ENCODE measurements at regions not wholly inside any gene's neighbourhood (a gene's known extent, or its start where the extent isn't known, plus 50 kb on each side); places are given as distances from the start of the nearest gene placed in this dataset.

- DNase-seq, result peak; percentile 26
Measured at GRCh38 chr12:94813314-94813713, 163.0 kb upstream of the TMCC3 start.

DNA sequence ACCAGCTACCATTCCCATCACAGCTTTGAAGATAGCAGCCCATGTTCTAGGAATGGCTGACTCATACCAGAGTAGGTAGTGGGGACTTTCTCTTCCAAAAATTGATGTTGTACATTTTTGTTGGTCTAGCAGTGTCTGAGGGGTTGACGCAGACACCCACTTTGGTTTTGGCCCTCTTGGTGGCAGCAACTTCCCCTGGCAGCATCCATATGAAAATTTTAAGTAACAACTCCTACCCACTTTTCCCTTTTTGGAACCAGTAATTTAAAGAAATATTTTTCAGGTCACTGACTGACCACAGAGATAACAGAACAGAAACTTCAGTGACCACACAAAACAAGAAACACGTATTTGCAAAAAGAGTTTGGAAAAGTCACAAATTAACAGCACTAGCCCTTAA lies 162.0 kb upstream of the TMCC3 start:
- no peak for DNase-seq

DNA sequence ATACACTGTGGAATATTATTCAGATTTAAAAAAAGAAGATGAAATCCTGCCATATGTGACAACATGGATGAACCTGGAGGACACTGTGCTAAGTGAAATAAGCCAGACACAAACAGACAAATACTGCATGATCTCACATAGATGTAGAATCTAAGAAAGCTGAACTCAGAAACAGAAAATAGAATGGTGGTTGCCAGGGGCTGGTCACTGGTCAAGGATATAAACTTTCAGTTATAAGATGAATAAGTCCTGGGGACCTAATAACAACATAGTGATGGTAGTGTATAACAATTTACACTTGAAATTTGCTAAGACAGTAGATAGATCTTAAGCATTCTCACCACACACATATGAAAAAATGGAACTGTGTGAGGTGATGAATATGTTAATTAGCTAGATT lies 161.3 kb upstream of the TMCC3 start:
- DNase-seq, result no peak

GRCh38 chr12:94807951-94808350 lies 157.6 kb upstream of the TMCC3 start:
- DNase-seq, result no peak

DNA sequence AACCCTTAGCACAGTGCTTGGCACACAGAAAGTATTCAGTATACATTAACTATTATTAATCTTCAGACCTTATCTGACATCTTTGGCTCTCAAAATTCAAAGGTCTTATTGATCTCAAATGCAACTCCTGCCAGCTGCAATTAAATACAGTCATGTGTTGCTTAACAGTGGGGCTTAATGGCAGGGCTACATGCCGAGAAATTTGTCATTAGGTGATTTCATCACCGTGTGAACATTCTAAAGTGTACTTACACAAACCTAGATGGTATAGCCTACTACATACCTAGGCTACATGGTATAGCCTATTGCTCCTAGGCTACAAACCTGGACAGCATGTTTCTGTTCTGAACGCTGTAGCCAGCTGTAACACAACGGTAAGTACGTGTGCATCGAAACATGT lies 156.3 kb upstream of the TMCC3 start:
- DNase-seq, result no peak

GRCh38 chr12:94805749-94806529 lies 155.6 kb upstream of the TMCC3 start:
- peak; percentile 44 for DNase-seq

DNA sequence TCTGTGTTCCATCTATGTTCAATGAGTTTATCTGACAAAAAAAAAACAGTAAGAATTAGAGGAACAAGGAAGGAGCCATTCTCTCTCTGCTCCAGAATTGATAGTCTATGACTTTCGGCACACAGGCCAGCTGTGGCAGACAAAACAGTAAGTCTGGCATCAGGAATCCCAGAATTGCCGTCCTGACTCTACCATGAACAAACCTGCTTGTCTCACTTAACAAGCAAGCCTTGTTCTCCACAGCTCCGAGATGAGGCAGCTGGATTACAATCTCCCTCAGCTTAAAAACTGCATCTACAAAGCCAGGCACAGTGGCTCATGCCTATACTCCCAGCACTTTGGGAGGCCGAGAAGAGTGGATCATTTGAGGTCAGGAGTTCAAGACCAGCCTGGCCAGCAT lies 153.6 kb upstream of the TMCC3 start:
- DNase-seq, result no peak

GRCh38 chr12:94802796-94803195 lies 152.4 kb upstream of the TMCC3 start:
- DNase-seq, result no peak

DNA sequence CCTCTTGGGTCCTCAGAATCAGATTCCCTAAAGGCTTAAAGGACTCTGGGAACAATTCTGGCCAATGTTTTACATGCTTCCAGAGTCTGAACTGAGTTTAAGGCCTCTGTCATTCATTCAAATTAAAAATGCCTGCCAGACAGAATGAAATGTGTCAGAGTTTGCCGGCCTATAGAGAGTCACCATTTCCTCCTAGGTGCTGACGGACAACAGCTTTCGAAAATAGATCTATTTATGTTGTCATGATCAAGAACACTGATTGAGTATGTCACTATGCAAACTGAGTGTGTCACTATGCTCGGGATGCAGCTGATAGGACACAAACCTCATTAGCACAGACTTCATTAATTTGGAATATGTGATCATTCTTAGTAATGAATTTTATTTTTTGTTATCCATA lies 151.4 kb upstream of the TMCC3 start:
- no peak for DNase-seq

- DNase-seq, result no peak
Measured at GRCh38 chr12:94799136-94799535, 148.8 kb upstream of the TMCC3 start.

DNA sequence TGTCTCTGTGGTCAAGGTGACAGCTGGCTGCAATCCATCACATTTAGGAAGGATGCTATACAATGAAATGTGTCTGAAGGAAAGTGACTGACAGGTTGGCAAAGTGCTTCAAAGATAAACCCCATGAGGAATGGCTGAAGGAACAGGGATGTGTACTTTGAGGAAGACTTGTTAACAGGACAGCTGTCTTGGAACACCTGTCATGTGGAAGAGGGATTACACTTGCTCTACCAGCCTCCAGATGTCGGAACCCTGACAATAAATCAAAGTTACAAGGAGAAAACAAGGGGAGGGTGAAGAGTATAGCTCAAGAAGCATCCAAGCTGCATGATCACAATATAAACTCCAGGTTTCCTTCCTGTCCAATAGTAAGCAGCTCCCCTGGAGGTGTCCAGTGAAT lies 147.8 kb upstream of the TMCC3 start:
- DNase-seq, result no peak

- DNase-seq, result peak; percentile 66
Measured at GRCh38 chr12:94795520-94795919, 145.2 kb upstream of the TMCC3 start.

DNA sequence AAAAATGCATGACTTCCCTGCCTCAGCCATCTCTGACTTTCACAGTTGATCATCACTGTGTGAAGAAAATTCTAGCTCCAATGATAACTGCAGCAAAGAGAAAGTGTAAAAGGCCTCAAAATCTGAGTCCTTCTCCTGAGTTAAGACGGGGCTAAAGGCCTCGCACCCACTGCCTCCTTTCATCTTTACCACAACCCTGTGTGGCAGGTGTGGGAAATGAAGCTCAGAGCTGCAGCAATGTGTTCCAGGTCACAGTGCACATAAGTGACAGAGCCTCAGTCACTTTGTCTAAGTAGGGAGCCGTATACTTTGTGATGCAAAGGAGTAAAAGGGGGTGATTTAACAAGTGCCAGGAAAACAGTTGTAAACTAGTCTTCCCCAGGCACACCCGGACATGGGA lies 144.7 kb upstream of the TMCC3 start:
- DNase-seq, result no peak

DNA sequence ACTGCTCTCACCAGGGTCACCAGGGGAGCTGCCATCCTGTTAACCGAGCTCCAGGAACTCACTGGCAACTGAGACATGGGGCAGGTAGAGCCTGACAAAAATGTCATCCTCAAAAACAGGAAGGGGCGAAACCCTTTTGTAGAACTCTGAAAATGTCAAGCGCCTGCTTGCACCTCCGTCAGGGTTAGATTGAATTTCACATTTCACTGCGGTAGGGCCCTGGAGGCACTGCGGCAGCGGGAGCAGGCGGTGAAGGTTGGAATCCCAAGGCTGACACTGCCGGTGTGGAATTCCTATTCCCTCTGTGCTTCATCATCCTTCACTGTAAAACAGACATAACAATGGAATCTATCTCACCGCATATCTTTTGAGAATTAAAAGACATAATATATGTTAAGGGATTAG lies 142.8 kb upstream of the TMCC3 start:
- no peak for DNase-seq

DNA sequence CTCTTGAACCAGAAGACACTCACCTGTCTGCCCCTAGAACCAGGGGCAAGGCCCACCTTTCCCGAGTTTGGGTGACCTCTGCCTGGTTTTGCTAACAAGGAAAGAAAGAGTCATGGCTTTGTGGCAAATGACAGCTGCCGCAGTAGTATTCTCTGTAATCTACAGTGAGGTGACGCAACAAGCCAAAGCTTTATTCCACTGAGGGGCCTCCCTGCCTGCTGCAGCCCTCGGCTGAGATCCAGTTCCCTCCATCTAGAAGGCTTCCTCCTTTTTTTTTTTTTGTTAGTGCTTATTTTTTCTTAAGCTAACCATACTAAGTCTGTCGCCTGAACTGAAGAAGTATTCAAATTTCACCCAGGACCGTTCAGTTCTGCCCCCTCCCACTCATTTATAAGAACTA lies 142.3 kb upstream of the TMCC3 start:
- DNase-seq, result no peak

DNA sequence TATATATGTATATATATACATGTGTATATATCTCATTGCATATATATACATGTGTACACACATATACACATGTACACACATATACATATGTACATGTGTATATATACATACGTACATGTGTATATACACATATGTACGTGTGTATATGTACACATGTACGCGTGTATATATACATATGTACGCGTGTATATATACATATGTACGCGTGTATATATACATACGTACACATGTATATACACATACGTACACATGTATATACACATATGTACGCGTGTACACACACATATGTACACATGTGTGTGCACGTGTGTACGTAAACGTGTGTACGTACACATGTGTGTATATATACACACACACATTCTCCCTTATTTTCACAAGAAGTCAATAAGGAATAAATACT lies 141.6 kb upstream of the TMCC3 start:
- DNase-seq, result no peak

- DNase-seq, result no peak
Measured at GRCh38 chr12:94790825-94791224, 140.5 kb upstream of the TMCC3 start.

DNA sequence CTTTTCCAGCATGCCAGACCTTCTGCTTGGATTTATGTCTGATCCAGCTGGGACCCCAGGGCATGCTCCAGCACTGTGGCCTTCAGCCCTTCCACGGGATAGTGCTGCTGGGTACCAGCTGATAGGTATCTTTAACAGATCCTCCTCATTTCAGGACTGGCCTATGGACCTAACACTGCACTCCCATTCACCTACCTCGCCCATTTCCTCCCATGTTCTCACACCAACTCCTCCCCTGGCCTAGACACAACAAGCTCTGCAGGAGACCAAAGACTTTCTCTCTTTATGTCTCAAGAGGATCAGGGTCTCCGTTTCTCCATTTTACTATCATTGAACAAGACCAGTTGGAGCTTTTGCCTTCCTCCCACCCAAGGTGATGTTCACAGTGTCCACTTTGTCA lies 140.0 kb upstream of the TMCC3 start:
- no peak for DNase-seq

DNA sequence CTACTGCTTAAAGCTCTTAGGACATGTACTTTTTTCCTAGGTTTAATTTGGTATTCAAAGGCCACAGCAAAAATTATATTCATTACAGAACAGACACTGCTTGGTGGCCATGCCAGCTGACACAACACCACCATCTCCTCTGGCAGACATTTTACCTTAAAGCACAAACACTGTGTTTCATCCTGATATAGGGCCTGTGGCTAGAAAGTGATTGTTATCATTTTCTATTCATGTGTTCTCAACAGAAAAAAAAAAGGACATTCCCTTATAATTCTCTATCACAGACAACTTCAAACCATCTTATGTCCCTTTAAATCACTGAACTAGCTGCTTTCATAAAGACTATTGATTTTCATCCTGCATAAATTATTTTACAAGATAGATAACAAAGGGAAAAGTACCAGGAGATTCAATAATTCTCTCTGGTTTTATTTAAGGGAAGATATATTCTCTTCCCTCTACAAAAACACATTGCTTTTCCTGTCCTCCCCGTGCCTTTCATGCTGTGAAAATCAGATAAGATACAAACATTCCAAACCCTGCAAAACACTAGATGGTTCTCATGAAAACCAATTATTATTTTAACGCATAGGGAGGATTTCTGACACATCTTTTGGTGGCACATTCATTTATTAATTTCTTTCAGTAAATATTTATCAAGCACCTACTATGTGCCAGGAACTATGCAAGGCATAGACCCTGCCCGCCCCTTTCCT lies 139.3 kb upstream of the TMCC3 start:
- no peak for DNase-seq

DNA sequence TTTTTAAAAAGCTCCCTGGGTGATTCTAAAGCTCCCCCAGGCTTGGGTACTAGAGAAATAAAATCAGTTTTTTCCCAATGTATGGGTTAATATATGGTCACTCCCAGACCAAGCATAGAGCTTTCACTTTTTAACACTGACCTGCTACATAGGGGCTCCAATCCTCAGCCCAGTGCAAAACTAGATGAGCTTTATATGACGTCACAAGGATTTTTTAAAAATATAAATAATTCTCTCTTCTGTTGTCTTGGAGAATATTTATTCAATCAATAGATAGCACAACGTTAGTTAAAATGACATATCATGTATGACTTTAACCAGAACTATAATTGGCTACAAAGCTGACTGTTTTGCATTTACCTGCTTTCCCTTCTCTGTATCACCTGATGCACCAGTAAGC lies 137.9 kb upstream of the TMCC3 start:
- no peak for DNase-seq

DNA sequence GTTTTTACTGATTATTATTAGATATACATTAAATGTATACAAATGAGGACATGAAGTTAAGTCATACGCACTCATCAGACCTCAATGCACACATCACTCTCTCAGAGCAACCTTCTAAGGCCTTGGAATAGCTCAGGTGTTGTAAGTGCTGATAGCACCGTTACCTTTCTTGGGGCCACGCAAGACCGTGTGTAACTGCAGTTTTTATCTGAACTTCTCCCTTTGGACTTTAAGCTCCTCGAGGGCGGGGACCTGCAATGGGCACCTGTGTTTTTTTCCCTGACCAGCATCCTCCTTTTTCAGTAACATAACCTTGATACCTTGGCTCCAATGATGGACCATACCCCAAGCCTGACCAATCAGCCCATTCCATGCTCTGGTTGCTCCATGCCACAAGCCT lies 136.5 kb upstream of the TMCC3 start:
- no peak for DNase-seq

- peak; percentile 89 for DNase-seq
Measured at GRCh38 chr12:94783862-94784261, 133.5 kb upstream of the TMCC3 start.

GRCh38 chr12:94783343-94783742 lies 133.0 kb upstream of the TMCC3 start:
- DNase-seq, result no peak

DNA sequence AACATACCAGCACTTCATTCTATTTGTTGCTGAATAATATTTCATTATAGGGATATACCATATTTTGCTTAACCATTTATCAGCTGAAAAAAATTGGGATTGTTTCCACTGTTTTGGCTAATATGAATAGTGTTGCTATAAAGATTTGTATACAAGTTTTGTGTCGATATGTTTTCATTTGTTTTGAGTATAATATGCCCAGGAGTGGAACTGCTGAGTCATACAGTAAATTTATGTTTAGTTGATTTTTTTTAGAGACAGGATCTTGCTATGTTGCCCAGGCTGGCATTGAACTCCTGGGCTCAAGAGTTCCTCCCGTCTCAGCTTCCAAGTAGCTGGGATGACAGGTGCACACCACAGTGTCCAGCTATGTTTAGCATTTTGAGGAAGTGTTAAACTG lies 131.5 kb upstream of the TMCC3 start:
- no peak for DNase-seq

DNA sequence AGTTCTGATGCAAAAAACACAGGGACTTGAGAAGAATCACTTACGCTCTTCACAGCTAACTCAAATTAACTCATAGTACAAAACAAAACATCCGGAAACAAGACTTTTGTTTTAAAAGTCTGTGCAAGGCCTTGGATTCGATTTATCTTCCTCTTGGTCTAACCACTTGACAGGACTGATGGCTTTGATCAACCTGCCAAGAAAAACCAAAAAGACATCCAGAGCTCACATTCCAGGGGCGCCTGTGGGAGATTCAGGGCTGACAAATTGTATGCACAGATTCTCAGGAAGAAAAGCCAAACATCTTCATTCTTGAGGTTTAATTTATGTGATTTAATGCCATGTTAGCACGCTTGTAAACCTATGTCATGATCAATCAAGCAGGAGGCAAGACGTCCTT lies 129.1 kb upstream of the TMCC3 start:
- peak; percentile 58 for DNase-seq
